Prostate gland (tissue), 2 donors: ENCODE measurements at regions not wholly inside any gene's neighbourhood (a gene's known extent, or its start where the extent isn't known, plus 50 kb on each side); places are given as distances from the start of the nearest gene placed in this dataset.

Source experiments
- POLR2A ChIP-seq: fragments of 450-650 bp; IDR thresholded peaks from one replicate; pipeline ENCODE4 v1.6.1; 2016; ENCODE audit warnings: antibody characterized with exemption, mild to moderate bottlenecking
- TF ChIP-seq, protein P1 (sequence below), 4 experiments: fragments of 200-600 bp in 2 of 4; fragments of 450-650 bp in 2 of 4; sonication (generic) in 2 of 4; IDR thresholded peaks; 1 replicate in 3 of 4; 2 replicates in 1 of 4; pipeline ENCODE4 v1.5.1; 2016 to 2019; ENCODE audit warnings: antibody characterized with exemption in 4 of 4, mild to moderate bottlenecking in 2 of 4, moderate library complexity in 2 of 4

DNA sequence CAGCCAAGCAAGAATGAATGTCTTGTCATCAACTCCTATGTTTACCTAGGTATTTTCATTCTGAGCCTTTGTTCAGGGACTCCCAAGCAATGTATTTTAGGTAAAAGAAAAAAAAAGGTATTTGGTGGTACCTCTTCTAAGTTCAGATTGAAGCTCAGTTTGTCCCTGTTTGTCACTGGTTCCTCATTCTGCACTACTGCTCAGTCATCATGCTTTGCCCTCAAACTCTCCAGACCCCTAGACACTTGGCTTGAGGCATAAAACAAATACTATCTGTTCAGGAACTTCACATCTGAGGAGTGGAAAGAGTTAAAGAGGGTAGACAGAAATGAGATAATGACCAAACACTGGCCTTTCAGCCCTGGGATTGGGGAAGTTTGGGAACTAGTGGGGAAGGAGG lies 163.6 kb upstream of the HNRNPA3 start:
- TF ChIP-seq, protein P1, sequence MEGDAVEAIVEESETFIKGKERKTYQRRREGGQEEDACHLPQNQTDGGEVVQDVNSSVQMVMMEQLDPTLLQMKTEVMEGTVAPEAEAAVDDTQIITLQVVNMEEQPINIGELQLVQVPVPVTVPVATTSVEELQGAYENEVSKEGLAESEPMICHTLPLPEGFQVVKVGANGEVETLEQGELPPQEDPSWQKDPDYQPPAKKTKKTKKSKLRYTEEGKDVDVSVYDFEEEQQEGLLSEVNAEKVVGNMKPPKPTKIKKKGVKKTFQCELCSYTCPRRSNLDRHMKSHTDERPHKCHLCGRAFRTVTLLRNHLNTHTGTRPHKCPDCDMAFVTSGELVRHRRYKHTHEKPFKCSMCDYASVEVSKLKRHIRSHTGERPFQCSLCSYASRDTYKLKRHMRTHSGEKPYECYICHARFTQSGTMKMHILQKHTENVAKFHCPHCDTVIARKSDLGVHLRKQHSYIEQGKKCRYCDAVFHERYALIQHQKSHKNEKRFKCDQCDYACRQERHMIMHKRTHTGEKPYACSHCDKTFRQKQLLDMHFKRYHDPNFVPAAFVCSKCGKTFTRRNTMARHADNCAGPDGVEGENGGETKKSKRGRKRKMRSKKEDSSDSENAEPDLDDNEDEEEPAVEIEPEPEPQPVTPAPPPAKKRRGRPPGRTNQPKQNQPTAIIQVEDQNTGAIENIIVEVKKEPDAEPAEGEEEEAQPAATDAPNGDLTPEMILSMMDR (IDR thresholded peaks at IDR 0.05), result no peak
- no peak for TF ChIP-seq POLR2A
